HG03064 (cell line): ENCODE measurements at regions not wholly inside any gene's neighbourhood (a gene's known extent, or its start where the extent isn't known, plus 50 kb on each side); places are given as distances from the start of the nearest gene placed in this dataset.
"Not testable (repeated sequence)": the region's sequence is repeated elsewhere in the genome, so short reads cannot be mapped to it uniquely, and the experiment has no call there.

Source experiments
- ATAC-seq: cut with Tn5 transposase; IDR thresholded peaks from one replicate; pipeline ENCODE4 v1.9.1; 2021; ENCODE audit warnings: low read depth; ENCODE audit not compliant: unreplicated experiment

- ATAC-seq, result no peak
Observed at GRCh38 chr2:241981076-241981700, 111.7 kb downstream of the RTP5 start.

GRCh38 chr2:241982706-241983570 lies 113.4 kb downstream of the RTP5 start:
- no peak for ATAC-seq

GRCh38 chr2:241983571-241984270 lies 114.2 kb downstream of the RTP5 start:
- ATAC-seq, result no peak

GRCh38 chr2:241984271-241984655 lies 114.7 kb downstream of the RTP5 start:
- ATAC-seq, result no peak

GRCh38 chr2:241984658-241985057 lies 115.1 kb downstream of the RTP5 start:
- ATAC-seq, result no peak

GRCh38 chr2:241985161-241985985 lies 115.8 kb downstream of the RTP5 start:
- ATAC-seq, result not testable (repeated sequence)

GRCh38 chr2:241985986-241986329 lies 116.4 kb downstream of the RTP5 start:
- no peak for ATAC-seq

GRCh38 chr2:241986836-241987641 lies 117.5 kb downstream of the RTP5 start:
- no peak for ATAC-seq

GRCh38 chr2:241987726-241988125 lies 118.2 kb downstream of the RTP5 start:
- ATAC-seq, result no peak

- no peak for ATAC-seq
Observed at GRCh38 chr2:241988146-241988545, 118.6 kb downstream of the RTP5 start.

- no peak for ATAC-seq
Observed at GRCh38 chr2:241989074-241989473, 119.5 kb downstream of the RTP5 start.

- no peak for ATAC-seq
Observed at GRCh38 chr2:241990466-241990865, 120.9 kb downstream of the RTP5 start.

- ATAC-seq, result no peak
Observed at GRCh38 chr2:241991299-241991698, 121.8 kb downstream of the RTP5 start.

- ATAC-seq, result no peak
Observed at GRCh38 chr2:241992753-241993152, 123.2 kb downstream of the RTP5 start.

- no peak for ATAC-seq
Observed at GRCh38 chr2:241993386-241994005, 124.0 kb downstream of the RTP5 start.

- no peak for ATAC-seq
Observed at GRCh38 chr2:241994086-241994485, 124.6 kb downstream of the RTP5 start.

- no peak for ATAC-seq
Observed at GRCh38 chr2:241994556-241995213, 125.2 kb downstream of the RTP5 start.

GRCh38 chr2:241996100-241996499 lies 126.6 kb downstream of the RTP5 start:
- no peak for ATAC-seq

- ATAC-seq, result no peak
Observed at GRCh38 chr2:241997017-241997416, 127.5 kb downstream of the RTP5 start.
